ENCODE measurements at regions not wholly inside any gene's neighbourhood (a gene's known extent, or its start where the extent isn't known, plus 50 kb on each side); places are given as distances from the start of the nearest gene placed in this dataset.

- no peak for TF ChIP-seq POLR2A (IDR thresholded peaks at IDR 0.05)
- TF ChIP-seq CTCF (IDR thresholded peaks at IDR 0.05): no peak
Observed at GRCh38 chr12:84701041-84701440, 211.6 kb downstream of the SLC6A15 start.

Data from upper lobe of left lung (tissue), 4 donors.